ENCODE measurements at regions not wholly inside any gene's neighbourhood (a gene's known extent, or its start where the extent isn't known, plus 50 kb on each side); places are given as distances from the start of the nearest gene placed in this dataset.
"Not testable (repeated sequence)": the region's sequence is repeated elsewhere in the genome, so short reads cannot be mapped to it uniquely, and the experiment has no call there.

- TF ChIP-seq CTCF, POLR2A (IDR thresholded peaks at IDR 0.05): not testable (repeated sequence)
Measured at GRCh38 chr9:39009743-39010142, 278.2 kb downstream of the CNTNAP3 start.

Data from body of pancreas (tissue), 4 donors.